HG03045 (cell line): ENCODE measurements at regions not wholly inside any gene's neighbourhood (a gene's known extent, or its start where the extent isn't known, plus 50 kb on each side); places are given as distances from the start of the nearest gene placed in this dataset.
"Not testable (repeated sequence)": the region's sequence is repeated elsewhere in the genome, so short reads cannot be mapped to it uniquely, and the experiment has no call there.

Experiments used
- ATAC-seq: cut with Tn5 transposase; IDR thresholded peaks from one replicate; pipeline ENCODE4 v1.9.1; 2021; ENCODE audit warnings: mild to moderate bottlenecking, moderate library complexity; ENCODE audit not compliant: unreplicated experiment

DNA sequence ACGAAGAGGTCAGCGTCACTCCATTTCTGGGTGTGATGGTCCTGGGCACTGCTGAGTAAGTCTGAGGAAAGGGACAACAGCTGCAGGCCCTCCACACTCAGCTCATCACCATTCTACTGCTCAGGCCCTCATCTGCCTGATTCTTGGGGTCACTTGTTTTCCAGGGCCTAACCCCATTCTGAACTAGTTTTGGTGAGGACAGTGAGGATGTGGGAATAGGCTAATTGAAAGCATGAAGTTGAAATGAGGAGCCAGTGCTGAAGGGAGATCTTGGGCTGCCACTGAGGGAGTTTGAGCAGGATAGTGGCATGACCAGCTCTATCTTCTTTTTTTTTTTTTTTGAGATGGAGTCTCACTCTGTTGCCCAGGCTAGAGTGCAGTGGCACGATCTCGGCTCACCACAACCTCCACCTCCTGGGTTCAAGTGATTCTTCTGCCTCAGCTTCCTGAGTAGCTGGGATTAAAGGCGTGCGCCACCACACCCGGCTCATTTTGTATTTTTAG lies 155.7 kb downstream of the VEGFA start:
- not testable (repeated sequence) for ATAC-seq

DNA sequence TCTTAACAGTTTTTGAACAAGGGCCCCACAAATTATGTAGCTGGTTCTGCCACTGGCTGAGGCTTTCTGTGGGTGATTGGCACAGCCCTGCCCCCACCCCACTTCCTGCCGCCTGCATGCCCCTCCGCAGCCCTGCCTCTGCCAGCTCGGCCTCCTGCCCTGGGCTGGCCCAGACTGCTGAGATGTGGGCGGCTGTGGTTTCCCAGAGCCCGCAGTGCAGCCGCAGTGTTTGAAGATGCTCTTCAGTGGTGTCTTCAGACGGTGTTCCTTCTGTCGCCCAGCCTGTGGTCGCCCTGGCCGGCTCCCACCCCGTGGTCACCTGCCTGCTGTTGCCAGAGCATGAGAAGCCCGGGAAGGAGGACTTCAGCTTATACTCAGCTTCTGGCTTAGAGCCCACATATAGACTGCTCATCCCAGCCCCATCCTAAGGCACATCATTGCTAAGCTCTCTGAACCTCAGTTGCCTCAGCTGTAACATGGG lies 154.3 kb downstream of the VEGFA start:
- ATAC-seq, result no peak

DNA sequence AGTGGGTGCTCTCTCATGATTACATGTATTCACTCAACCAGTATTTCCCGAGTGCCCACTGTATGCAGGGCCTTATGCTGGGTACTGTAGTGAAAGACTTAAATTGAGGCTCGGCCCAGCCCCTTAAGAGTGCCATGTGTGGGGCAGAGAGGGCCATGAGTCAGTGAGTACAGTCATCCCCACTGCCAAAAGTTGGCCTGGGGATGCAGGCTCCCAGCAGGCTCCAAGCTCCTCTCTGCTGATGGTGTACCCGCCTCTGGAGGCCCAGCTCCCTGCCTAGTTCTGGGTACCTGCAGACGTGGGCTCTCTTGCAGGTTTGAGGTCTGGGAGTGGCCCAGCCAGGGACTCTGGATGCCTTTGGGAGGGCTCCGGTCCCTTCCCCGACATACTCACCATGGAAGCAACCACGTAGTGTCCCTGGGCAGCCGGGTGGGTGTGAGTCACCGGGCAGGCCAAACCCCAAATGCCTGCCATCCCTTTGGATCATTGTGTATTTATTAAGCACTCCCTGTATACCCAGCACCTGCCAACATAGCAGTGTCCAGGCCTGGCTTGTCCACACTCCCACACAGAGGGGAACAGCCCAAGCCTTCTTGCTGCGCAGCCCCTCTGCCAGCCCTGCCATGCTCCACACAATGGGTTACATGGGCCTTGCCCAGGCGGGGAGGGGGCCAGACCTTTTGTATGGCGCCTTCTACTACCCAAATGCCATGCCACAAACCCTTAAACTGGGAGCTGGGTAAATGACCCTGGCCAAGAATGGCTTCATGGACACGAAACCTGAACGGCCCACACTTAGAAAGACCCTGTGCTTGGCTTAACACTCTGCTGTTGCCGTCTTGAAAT lies 153.6 kb downstream of the VEGFA start:
- ATAC-seq, result no peak

DNA sequence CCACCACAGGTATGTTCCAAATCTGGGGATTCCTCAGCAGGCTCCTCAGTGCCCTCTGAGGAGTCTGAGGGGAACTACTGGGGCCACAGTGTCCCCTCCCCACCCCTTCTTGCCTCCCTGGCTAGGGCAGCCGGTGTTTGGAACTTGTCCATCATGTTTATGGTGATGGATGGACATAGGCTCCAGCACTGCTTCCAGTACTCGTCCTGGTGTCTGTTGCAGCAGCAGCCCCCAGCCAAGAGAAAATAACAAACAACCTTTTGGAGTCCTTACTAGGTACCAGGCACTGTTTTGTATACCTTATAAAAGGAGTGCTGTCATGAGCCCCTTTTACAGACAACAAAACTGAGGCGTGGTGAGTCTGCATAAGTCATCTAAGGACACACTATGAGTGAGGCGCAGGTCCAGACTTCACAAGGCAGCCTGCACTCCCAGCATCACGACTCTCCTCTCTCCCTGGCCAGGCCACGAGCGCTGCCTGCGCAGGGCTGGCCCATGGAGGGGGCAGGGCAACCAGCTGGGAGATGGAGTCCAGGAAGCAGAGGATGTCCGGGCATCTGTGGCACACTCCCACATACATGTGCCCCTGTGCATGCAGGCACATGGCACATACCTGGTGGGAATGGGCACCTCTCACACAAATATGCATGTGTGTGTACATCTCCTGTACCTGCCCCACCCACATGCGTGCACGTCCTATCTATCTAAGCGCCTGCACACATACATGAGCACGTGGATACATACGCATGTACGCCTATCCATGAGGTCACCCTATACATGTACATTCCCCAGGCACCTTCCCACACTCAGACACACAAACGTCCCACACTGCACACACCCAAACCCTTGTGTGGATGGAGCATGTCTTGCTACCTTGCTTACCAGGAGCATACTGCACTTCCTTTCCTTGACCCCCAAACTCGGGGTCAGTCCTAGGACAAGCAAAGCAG lies 152.7 kb downstream of the VEGFA start:
- no peak for ATAC-seq

DNA sequence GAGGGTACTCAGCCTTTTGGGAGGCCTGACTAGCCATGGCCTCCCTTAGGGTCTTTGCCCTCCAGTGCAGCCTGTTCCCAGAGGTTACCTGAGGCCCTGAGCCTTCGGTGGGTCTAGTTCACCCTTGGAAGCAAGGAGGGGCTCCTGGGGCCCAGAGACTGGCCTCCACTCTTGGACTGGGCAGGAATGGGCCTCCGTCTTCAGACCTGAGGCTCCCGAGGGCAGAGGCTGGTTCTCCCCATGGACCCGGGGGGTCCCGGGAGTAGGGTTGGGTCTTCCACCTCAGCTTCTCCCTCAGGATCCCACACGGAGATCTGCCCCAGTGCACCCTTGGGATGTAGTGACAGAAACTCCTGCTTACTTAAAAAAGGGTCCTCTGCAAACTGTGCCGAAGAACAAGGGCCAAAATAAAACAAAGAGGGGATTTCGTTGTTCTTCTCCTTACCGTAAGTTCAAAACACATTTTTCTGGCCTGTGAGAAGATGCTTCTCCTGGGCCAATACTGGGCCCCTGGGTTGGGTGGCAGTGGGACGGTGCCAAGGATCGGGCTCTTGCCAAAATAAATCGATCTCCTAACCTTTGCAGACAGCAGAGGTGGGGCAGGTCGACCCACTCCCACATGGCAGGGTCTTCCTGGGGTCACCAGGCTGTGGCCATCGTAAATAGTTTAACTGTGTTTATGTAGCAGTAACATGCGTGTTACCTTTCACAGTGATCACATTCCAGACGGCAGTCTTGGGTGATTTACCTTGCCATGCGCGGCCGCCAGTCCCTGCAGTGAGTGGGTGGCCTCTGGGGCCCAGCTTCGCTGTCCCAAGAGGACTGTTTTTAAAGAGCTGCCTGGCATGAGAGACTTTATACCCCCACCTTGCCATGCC lies 151.8 kb downstream of the VEGFA start:
- ATAC-seq, result no peak

DNA sequence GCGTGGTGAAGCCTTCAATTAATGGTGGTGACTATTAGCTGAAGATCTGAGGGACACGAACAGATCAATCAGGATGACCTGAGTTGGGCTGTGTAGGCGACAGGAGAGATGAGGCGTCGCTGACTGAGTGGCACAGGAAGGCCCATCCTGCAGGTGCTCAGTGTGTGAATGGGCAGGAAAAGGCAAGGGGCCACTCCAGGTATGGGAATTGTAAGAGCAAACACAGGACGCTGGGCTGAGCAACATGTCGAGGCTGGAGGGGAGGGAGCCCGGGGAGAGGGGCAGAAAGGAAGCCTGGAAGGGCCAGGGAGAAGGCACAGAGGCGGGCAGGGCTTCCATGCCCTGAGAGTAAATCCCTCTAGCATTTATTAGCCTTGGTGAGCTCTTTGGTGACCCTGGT lies 151.0 kb downstream of the VEGFA start:
- no peak for ATAC-seq

DNA sequence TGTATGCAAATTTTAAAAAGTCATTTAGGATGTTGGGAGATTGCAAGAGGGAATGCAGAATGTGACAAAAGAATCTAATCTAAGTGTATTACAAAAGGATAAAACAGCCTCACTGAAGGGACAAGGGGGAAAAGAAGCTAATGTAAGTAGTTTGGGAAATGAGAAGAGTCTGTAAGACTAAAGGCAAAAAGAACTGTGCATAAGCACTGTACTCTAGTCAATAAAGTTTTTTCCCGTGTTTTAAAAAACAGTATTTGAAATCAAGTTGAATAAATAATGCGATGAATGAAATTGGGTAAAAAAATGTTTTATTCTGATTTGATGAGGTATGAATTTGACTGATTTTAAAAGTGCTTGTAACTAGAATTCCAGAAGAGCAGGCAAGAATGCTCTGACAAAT lies 149.8 kb downstream of the VEGFA start:
- ATAC-seq, result no peak

DNA sequence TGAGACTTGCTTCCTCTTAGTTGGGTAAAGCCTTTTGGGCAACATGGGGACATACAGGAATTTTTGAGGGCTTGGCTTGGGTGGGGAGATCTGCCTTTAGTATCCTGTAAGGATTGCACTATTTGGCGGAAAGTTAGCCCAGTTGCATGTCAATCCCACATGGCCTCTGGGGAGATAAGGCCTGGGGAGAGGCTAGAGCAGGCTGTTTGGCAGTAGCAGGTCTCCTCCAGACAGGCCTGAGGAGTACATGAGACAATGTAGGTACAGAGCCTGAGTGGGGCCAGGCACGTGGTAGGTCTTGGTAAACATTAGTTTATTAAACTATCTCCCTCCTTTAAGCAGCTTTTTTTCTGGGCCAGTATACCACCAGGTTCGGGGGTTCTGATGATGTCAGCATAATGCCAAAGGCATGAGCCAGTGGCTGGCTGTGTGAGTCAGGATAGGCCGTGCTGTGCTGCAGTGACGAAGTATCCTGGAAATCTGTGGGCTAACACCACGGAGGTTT lies 147.9 kb downstream of the VEGFA start:
- ATAC-seq, result no peak

DNA sequence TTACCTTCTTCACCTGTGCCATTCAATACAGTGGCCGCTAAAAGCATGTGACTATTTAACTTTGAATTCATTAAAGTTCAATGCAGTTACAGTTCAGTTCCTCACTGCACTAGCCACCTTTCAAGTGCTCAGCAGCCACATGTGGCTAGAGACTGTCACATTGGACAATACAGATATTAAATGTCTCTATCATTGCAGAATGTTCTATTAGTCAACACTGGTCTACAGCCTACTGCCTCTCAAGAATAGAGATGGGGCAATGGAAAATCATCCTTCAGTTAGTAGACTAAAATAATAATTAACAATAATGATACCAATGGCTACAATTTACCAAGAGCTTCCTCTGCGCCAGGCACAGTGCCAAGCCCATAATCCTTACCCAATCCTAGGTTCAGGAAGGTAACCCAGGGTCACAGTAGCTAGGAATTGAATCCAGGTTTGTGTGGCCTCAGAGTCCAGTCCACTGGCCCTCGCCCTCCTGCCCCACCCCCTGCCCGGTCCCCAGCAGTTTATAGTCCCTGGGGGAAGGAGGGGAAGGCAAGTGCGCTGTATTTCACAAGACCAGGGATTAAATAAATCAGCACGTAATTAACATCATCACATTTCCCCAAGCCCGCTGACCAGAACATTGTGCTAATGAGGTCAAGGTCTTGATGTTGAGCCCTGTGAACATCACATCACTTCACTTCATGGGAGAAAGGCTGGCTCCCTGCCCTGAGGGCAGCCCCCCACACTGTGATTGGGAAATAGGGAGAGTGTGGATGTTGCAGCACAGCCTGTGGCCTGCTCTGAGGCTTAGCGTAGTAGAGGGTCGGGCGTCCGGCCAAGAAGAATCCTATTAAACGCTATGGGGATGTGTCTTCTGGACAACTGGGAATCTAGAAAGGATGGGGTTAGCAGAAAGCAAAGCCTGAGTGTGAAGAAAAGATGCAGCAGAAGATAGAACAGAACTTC lies 147.2 kb downstream of the VEGFA start:
- ATAC-seq, result no peak

DNA sequence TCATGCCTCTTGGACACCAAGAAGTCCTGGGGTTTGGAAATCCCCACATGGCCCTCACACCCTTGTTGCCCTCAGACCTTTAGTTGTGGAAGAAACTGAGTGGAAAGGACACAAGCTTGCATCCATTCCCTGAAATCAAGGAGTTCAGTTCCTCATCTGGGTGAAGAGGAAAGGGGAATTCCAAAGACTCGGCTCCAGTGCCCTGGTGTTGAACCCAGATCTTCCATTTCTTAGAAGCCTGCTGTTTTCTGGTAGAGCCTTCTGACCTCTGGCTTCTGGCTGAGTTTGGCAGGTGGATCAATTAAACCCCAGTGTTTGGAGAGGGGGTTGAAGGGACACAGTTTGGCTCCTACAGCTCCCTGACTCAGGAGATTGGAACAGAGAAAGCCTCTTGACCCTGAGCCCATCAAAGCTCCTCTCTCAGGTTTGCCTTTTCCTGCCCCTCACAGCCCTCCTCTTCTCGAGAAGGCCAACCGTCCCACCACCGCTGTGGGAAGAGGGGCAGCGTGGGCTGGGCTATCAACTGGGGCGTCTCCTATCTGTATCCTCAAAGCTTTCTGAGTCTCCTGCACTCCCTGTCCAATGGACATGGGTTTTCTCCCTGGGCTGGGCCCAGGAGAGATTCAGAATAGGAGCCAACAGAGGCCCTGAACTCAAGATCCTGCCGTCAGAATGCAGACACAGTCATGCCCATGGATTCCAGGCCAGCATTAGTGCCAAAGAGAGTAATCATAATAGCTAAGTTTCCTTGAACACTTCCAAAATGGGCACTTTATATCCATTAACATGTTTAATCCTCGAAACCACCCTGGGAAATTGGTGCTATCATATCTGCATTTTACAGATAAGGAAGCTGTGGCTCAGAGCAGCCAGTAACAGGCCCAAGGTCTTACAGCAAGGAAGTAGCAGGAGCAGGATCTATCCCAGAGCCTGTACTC lies 146.2 kb downstream of the VEGFA start:
- ATAC-seq, result no peak

DNA sequence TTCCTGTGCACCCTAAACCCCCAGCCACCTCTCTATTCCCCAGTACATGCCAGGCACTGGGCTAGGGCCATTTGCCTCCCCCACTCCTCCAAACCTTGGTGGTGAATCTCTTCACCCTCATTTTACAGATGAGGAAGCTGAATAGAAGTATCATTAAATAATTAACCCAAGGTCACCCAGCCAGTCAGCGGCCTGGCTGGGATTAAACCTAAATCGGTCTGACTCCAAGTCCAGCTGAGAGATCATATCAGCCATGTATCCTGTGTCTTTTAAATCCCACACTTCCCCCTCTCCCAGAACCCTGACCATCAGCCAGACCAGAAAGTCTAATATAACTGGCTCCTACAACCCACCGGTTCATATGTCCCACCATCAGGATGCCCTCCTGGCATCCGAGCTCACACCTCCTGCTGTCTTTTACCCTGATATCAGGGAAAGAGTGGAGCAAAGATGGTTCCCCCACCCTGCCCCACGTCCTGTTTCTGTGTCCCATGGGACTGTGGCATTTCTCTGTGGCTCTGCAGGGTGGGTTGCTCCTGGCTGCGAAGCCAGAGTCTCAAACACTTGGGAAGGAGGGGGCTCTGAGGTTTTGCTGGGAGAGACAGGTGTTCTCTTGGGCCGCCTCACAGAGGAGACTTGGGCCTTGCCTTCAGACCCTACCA lies 145.3 kb downstream of the VEGFA start:
- ATAC-seq, result no peak

DNA sequence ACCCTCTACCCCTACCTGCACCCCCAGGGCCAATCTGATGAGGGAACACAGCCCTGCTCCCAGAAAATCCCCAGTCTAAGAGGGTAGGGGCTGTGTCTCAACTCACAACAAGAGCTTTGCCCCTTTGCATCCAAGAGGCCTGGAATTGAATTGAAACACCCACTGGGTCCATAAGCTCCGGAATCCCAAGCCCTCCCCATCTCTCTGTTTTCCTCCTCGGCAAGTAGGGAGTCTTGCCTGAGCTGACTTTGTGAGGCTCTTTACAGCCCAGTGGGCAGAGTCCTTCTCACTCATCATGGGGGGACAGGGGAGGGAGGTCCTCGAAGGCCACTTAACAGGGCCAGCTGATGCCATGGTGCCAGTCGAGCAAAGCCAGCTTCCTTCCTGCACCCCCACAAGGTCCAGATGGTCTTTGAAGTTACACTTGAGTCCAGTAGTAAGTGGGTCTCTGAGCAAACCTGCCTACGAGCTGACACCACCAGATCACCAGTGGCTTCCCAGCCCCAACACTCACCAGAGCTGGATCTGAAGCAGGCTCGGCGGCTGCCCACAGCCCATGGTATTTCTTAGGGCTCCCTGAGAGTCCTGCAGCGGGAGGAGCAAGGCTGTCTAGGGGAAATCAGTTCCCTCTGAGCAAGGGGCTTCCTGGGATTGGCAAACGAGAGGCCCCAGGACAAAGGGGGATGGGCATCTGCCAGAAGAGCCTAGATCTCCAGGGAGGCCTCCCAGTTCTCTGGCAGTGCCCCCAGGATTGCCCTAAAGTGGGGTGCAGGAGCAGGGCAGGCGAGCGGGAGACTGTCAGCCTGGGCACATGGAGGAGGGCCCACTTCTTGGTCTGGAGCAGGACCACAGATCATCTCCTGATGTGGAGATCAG lies 144.5 kb downstream of the VEGFA start:
- no peak for ATAC-seq

DNA sequence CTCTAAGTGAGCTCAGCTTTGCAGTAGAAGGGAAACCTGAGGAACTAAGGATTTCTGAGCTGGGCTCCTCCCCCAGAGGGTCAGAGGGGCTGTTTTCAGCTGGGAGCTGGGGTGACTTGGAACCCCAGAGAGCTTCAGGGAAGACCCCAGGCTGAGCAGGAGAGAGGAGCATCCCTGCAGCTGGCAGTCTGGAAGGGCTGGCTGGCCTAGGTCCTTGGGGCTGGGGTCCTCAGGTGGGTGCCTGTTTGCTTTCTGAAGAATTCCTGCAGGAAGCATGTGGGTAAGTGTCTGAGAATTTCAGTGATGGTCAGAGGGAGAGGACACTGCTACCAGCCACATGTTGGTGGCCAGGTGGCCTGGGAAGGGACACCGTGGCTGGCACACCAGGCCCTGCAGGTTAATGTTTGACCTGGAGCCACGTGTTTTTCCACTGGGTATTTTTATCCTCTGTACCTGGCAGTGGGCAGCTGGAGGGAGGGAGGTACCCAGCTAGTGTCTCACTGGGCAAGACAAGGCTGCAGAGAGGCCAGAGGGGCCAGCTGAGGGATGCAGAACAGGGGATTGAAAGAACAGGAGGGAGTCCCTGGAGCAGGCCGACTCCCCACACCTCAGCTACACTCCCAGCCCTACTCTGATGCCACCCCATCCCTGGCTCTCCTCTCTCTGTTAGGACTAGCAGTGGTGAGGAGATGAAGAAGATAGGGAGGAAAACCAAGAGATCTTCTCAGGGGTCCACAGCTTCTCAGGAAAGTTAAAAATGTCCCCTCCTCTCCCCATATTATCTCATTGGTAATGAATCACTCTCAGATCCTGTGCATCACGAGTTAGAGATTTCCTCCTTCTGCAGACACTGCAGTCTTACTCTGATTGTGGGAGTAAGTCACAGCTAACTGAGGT lies 143.6 kb downstream of the VEGFA start:
- ATAC-seq, result no peak

DNA sequence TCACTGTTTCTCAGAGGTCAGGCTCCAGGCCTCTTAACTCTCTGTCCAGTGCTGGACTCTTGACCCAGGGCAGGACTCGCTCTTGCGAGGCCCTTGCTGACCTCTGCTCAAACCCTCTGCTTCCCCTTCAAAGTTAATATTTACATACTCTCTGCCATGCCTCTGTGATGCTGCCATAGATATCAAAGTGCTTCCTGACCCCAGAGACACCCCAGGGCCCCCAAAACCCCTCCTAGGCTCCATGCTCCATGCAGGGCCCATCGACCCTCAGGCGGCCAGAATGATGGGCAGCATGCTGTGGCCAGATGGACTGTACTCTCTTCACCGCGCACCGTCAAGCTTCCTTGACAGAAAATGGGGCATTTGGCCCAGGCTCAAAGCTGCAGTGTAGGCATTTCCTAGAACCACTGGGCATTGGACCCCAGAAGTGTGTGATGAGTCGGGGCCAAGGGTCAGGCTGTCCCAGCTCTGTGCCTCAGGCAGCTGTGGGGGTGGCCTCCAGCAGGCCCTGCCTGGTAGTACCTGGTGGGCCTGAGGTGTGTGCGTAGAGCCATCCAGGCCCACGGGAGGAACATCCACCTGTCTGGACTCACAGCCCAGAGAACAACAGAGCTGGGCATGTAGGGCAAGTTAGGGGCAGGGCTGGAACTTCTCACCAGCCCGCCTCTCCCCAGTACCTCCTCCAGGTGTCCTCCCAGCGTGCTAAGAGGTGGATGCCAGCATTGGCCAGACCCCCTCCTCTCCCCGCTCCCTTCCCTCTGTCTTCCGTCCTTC lies 142.8 kb downstream of the VEGFA start:
- no peak for ATAC-seq

DNA sequence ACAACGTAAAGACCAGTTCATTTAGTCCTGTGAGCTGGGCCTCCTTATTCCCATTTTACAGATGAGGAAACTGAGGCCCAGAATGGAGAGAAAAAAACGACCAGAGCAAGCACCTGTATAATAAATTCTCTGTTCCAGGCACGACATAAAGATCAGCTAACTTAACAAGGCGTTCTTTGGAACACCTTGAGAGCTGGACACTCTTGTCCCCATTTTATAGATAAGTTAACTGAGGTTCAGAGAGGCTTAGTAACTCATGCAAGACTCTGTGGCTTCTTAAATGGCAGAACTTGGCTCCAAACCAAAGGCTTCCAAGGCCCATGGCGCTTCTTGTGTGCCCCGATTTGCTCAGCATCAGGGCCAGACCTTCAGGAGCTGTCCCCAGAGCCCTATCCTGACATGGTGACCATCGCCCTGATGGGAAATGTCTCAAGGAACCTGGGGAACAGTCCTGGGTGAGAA lies 142.1 kb downstream of the VEGFA start:
- ATAC-seq, result no peak
